HG02798 (cell line): ENCODE measurements at regions not wholly inside any gene's neighbourhood (a gene's known extent, or its start where the extent isn't known, plus 50 kb on each side); places are given as distances from the start of the nearest gene placed in this dataset.

Experiments used
- ATAC-seq: cut with Tn5 transposase; IDR thresholded peaks from one replicate; pipeline ENCODE4 v1.9.1; 2021; ENCODE audit warnings: mild to moderate bottlenecking; ENCODE audit not compliant: unreplicated experiment, poor library complexity

DNA sequence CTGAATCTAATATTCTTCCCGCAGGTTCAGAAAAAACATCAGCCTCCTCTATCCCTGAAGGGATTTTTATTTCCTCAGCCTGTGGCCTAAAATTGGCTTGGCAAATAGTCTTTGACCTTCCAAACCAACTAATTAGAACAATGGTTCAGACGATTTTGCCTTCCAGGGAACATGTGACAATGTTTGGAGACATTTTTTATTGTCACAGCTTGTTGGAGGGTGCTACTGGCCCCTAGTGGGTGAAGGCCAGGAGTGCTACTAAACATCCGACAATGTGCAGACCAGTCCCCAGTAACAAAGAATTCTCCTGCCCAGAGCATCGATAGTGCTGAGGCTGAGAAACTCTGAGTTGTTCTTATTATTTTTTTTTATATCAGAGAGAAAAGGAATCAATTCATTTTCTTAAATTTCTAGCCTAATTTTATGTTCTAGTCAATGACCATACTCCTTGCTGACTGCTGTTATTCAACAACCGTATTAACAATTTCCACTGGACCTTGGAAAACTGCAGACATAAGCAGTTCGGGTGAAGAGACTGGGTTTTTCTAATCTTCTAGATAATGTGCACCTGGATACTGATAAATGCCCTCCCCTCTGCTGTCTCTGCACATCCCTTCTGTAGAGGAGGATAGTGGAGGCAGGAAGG, 280.7 kb downstream of the LMX1A start:
- ATAC-seq = peak; percentile 45

DNA sequence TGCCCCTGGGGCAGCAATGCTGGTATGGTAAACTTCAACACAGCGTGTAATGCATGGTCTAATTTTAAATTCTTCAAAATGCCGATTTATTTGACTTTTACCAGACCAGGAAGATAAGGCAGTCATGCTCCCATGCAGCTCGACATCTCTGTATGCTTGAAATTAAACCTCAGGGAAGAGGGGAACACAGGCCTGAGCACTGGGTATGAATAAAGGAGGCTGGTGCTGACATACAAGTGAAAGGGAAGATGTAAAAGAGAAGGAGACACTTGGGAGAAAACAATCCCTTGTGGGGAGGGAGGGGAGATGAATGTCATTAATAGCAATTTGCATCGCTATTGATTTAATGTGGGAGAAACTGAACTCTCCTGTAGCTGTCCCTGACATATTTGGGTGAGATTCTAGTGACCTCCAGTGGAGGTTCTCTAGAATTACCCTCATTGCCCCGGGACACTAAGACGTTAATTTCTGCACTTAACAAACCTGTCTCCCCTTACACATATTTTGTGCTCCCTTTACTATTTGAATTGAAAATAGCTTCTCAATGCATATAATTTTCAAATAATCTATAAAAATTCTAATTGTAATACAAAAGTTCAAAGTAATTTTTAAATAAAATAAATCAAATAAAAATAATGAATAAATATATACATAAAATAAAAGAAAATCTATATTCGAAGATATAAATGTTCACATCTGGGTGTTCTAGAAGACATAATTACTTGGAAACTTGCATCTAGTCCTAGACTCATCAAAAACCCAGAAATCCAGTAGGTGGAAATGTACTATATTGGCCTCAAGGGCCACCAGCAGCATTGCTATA, 283.1 kb downstream of the LMX1A start:
- peak; percentile 70 for ATAC-seq

DNA sequence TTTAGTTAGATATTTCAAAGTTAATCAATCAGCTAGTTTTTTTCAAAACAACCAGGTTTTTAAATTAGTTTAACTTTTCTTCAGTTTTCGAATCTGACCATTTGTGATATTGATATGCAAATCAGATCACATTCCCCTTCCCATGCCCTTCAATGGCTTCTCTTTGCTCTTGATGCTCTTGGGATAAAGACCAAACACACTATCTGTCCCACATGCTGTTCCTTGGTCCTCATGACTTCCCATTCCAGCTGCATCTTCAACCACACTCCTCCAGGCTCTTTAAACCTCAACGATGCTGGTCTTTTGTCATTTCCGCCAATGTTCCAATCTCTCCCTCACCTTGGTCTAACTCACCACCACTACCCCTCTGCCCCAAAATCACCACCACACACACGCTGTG, 285.8 kb downstream of the LMX1A start:
- no peak for ATAC-seq

DNA sequence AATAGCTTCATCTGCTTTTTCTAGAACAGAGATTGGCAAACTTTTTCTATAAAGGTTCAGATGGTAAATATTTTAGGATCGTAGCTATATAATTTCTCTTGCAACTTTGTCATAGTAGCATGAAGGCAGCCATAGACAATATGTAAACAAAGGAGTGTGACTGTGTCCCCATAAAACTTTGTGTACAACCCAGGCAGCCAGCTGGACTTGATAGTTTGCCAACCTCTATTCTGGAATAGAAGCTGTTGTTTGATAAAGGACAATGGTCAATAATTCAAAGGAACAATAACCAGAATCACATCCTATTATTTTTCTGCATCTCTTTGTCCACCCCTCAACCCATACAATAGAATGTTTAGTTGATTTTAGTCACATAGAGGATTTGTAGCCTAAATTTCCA, 286.7 kb downstream of the LMX1A start:
- ATAC-seq = no peak

GRCh38 chr1:165068741-165069140, 287.8 kb downstream of the LMX1A start:
- ATAC-seq = no peak

GRCh38 chr1:165067829-165068228, 288.7 kb downstream of the LMX1A start:
- ATAC-seq = no peak

DNA sequence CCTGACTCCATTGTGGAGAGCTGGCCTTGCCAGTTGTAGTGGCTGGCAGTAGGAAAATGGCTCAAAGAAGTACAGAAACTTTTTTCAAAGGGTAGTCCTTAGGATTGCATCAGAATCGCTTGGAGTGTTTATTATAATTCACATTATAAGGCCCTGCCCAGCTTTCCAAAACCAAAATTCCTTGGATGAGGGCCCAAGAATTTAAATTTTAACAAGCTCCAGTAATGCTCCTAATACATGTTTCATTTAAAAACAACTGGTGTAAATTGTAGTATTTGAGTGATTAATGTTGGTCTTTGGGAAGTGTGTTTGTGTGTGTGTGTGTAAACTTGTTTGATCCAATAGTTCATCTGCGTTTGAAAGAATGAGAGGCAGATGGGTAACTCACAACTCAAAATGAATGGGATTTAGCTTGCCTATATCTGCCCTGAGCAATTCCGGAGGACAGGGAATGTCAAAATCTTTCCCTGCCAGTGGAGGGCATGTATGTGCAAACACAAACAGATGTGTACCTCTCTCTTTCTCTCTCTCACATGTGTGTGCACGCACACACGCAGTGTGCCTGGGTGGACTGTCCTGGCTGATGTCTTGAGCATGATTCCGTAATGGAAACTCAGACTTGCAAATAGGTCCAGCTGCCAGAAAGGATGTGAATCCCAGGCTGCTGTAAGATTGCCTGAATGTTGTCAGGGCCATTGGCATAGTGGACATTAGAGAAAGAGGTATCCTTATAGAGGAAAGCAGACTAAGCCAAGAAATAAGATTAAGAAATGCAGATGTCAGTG, 293.1 kb downstream of the LMX1A start:
- no peak for ATAC-seq

DNA sequence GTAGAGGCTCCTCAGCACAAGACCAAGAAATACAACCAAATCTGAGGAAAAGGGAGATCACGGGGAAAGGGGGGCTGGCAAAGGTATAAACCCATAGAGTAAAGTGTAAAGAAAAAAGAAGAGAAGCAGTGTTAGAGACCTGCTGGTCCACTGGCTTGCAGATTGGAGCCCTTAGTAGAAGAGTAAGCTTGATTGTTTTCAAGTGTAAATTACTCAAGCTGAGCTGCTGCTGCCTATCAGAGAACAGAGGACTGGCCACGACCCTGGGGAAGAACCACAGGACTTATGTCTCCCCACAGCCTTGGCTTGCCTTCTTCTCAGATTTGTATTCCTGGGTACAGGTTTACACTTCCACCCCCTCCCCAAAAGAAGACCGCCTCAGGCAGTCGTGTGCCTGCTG, 294.2 kb downstream of the LMX1A start:
- ATAC-seq = no peak

DNA sequence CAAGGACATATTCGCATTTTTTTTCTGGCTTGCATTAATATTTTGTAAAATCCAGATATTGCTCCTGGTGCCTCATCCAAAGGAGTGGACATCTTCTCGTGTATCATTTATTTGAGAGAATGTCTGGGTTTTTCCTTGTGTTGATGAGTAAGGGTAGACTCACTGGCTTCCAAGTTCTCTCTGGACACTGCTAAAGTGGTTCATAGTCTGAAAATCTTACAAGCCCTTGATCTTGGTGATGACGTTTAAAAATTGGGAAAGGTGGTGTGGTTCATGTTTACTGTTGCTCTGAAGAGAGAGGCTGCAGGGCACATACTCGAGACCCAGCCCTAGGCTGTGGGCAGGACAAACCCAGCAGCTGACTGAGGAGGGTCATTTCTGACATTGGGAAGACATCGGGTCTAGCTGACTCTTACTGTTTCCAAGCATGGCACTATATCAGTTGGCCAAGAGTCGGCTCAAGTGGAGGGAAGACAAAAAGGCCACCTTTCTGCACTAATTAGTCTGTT, 296.2 kb downstream of the LMX1A start:
- no peak for ATAC-seq

- no peak for ATAC-seq
Measured at GRCh38 chr1:165057956-165058355, 298.6 kb downstream of the LMX1A start.

DNA sequence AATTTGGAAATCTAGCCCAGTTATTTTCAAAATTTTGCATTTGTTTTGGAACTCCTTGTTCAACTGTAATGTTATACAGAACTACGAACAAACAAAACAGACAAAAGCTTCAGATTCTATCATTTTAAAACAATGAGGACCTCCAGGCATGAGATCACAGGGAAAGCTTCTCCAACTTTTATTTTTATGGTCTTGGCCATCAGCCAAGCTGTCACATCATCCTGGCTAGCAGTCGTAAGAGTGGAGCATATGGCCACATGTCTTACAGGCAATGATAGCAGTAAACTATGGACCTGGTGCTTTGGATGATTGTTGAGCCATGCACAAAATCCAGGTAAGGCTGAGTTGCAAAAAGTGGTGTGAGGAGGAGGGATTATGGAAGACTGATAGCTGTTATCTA, 299.6 kb downstream of the LMX1A start:
- ATAC-seq = no peak

DNA sequence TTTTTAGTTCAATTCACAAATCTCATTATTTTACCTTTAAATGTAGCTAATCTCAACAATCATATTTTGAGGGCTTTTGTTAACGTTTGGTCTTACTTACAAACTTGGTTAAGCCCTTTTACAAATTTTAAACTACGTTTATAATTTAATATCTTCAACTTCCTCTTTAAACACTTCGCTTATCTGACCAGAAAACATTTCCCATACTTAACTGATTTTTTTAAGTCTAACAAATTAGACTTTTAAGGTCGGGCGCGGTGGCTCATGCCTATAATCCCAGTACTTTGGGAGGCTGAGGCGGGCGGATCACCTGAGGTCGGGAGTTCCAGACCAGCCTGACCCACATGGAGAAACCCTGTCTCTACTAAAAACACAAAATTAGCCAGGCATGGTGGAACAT, 300.9 kb downstream of the LMX1A start:
- no peak for ATAC-seq

- no peak for ATAC-seq
Measured at GRCh38 chr1:165054627-165055026, 301.9 kb downstream of the LMX1A start.

DNA sequence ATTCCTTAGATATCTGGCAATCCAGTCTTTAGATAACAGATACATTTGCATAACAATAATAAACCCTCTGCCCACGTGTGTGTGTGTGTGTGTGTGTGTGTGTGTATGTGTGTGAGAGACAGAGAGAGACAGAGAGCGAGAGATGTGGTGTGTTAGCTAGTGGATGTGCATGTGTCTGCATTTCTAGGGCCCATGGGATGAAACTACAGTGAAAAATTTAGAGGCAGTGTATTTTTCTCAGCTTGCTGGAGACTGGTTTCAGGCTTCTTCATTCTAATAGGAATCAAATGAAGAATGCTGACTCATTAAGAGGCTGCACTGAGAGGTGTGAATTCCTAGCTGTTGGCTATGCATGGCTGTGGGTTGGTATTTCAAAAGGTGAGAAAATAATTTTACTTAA, 303.2 kb downstream of the LMX1A start:
- no peak for ATAC-seq

GRCh38 chr1:165052936-165053335, 303.6 kb downstream of the LMX1A start:
- ATAC-seq = no peak

GRCh38 chr1:165052431-165052830, 304.1 kb downstream of the LMX1A start:
- no peak for ATAC-seq

GRCh38 chr1:165050246-165050645, 306.3 kb downstream of the LMX1A start:
- ATAC-seq = no peak

- ATAC-seq = no peak
Measured at GRCh38 chr1:165047994-165048393, 308.5 kb downstream of the LMX1A start.

GRCh38 chr1:165045902-165046301, 310.6 kb downstream of the LMX1A start:
- no peak for ATAC-seq

- ATAC-seq = no peak
Measured at GRCh38 chr1:165040641-165041040, 315.9 kb downstream of the LMX1A start.

- no peak for ATAC-seq
Measured at GRCh38 chr1:165039996-165040395, 316.5 kb downstream of the LMX1A start.
